Fibroblast of skin of right biceps (primary cell): ENCODE measurements at regions not wholly inside any gene's neighbourhood (a gene's known extent, or its start where the extent isn't known, plus 50 kb on each side); places are given as distances from the start of the nearest gene placed in this dataset.
"Not testable (repeated sequence)": the region's sequence is repeated elsewhere in the genome, so short reads cannot be mapped to it uniquely, and the experiment has no call there.

Experiments used
- DNase-seq: peaks from one replicate; pipeline ENCODE4 v3.0.0-alpha.2; 2013

DNA sequence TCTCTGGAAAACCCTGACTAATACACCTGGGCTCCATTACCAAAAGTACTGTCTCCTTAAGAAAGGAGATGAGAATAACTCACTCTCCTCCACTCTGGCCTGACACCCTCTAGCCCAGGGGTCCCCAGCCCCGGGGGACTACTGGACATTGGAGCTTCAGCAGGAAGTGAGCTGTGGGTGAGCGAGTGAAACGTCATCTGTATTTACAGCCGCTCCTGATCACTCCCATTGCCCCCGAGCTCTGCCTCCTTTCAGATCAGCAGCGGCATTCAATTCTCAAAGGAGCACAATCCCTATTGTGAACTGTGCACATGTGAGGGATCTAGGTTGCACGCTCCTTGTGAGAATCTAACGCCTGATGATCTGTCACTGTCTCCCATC lies 126.3 kb upstream of the TNRC6C start:
- no peak for DNase-seq

DNA sequence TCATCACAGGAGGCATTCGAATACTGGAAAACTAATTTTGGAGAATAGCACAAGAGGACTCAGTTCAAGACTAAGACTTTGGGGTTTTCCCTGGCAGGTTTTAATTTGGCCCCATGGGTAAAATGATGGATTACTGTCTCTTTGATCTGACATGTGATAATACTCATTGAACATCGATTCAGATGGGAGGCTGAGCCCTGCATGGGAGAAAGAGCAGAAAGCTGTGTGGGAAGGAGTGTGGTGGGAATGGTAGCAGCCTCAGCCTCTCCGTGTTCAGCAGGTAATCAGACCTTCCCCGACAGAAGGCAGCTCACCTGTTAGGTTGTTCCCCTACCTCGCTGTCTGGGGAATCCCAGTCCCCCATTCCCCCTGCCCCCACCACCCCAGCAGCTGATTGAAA lies 124.7 kb upstream of the TNRC6C start:
- no peak for DNase-seq

DNA sequence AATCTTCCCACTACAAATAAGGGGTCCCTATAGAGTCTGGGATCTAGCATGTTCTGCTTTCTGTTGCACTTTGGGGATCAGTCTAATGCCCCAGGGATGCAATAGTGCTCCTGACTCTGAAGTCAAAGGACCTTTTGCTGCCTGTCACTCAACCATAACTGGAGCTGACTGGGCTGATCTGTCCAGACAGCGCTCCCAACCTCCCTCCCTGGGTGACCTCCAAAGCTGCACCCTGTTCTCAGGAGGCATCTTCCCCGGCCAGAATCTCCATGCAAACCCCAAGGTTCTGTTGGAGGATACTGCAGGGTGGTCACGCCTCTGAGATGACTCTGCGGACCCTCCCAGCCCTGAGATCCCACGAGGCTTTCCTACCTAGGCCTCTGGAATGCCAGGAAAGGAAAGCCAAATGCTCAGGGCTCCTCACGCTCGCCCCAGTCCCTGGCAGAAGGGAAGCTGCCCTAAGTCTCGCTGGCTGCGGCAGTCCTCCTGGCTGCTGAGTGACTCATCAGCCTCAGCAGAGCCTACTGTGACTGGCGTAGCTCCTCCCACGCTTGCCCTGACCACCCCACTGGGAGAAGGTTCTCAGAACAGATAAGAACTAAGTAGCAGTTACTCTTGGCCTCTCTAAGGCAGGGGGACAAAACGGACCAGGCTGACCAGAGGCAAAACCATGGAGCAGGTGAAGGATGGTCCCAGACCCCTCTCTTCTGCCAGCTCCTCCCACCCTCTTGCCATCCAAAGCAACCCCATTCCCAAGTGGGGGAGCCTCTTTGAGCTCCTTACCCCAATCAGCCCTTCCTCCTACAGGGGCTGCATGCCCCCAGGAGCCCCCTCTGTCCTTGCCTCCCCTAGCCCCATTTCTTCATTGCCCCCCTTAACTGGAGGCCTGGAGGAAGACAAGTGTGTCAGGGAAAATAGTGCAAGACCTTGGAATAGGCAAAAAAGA lies 124.1 kb upstream of the TNRC6C start:
- DNase-seq = peak; percentile 83

DNA sequence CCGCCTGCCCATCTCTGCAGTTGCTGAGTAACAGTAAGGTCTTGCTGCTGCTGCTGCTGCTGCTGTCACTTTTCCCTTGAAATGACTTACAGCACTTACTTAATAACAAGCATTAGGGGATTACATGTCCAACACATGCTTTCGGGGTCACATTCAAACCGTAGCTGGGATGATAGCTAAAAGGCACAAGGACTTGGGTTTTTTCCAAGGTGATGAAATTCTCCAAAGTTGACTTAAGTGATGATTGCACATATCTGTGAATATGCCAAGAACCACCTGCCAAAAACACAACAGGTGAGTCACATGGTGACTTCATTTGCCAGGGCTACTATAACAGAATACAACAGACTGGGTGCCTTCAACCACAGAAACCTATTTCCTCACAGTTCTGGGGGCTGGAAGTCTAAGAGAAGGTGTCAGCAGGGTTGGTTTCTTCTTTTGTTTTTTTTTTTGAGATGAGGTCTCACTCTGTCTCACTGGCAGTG lies 121.9 kb upstream of the TNRC6C start:
- DNase-seq = peak; percentile 65

- not testable (repeated sequence) for DNase-seq
Observed at GRCh38 chr17:77837072-77837471, 121.4 kb upstream of the TNRC6C start.

- no peak for DNase-seq
Observed at GRCh38 chr17:77837917-77838316, 120.6 kb upstream of the TNRC6C start.

DNA sequence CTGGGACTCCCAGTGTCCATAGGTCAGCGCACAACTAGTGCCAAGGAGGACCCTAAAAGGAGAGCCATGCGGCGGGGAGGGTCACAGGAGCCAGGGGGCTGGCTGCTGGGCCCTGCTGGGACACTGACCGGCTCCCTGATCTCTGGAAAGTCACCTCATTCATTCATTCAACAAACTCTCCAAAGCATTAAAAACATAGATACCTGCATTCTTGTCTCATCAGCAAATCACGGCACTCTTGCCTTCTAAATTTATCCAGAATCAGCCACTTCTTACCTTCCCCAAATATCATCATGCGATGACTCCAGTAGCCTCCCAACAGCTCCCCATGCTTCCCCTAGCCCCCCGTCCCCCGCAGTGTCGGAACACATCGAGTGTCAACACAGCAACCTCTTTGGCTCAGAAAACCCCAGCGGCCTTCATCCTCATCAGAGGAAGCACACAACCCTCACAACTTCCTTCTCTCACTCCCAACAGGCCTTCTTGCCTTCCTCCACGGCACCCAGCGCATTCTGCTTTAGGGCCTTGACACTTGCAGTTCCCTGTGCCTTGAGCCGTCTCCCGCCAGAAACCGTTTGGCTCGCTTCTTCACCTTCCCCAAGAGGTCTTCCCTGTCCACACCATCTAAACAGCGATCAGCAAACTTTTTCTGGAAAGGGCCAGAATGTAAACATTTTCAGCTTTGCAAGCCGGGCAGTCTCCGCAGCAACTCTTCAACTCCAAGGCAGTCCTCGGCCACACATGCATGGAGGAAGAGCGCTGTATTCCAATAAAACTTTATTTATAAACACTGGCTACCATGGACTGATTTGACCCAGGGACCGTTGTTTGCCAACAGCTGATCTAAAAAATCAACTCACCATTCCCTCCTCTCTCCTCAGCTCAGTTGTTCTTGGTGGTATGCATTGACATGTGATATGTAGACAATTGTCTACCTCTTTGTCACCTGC lies 119.5 kb upstream of the TNRC6C start:
- no peak for DNase-seq

DNA sequence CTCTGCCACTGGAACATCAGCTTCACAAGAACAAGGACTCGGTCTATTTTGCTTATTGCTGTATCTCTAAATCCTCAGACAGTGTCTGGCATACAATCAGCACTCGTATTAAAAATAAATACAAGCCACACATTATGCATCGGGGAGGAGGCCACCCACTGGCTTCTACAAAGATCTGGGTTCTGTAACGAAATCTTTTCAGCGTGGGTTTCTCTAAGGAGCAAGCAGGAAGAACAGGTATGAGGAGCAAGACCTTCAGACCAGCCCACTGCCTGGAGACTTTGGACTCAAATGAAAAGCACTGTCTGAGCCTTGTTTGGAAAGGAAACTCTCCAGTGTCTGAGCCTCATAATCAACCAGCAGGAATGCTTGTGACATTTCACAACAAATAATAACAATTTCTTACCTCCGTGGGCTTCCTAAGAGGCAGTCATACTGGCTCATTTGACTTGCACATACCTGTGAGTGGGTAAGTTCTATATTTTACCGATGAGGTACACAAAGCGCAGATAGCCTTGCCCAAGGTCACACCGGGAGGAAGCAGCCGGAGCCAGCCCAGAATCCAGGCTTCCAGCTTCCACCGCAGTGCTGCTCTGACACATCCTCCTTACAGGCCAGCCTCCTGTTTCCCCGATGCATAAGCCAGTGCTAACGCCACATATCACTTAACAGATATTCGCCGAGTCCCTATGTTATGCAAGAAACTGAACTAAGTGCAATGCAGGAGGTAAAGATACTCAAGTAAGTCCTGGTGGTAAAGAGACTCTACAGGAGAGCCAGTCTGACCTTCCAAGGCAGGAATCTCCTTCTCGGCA lies 118.6 kb upstream of the TNRC6C start:
- no peak for DNase-seq

- DNase-seq = no peak
Observed at GRCh38 chr17:77840513-77841165, 117.9 kb upstream of the TNRC6C start.

GRCh38 chr17:77841742-77842527 lies 116.6 kb upstream of the TNRC6C start:
- DNase-seq = no peak

- peak; percentile 82 for DNase-seq
Observed at GRCh38 chr17:77842528-77843147, 115.9 kb upstream of the TNRC6C start.

DNA sequence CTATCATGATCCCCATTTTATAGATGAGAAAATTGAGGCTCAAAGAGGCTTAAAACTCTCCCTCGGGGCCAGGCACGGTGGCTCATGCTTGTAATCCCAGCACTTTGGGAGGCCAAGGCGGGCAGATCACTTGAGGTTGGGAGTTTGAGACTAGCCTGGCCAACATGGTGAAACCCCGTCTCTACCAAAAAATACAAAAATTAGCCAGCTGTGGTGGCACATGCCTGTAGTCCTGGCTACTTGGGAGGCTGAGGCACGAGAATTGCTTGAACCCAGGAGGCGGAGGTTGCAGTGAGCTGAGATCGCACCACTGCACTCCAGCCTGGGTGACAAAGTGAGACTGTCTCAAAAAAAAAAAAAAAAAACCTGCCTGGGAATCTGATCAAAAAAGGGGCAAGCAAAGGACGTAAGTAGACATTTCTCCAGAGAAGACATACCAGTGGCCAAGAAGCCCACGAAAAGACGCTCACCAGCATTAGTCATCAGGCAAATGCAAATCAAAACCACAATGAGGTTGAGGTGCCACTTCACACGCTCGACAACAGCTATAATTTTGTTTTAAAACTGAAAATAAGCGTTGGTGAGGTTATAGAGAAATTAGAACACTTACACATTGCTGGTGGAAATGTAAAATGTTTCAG lies 115.1 kb upstream of the TNRC6C start:
- DNase-seq = peak; percentile 87

DNA sequence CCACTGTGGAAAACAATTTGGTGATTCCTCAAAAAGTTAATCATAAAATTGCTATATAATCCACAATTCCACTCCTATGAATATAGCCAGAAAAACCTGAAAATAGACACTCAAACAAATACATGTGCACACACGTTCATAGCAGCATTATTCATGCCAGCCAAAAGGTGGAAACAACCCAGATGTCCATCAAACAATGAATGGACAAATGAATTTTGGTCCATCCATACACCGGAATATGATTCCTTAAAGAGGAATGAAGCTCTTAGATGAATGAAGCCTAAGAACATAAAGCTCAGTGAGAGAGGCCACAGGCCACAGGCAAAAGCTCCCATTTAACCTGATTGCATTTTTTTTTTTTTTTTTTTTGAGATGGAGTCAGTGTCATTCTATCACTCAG lies 114.6 kb upstream of the TNRC6C start:
- no peak for DNase-seq

DNA sequence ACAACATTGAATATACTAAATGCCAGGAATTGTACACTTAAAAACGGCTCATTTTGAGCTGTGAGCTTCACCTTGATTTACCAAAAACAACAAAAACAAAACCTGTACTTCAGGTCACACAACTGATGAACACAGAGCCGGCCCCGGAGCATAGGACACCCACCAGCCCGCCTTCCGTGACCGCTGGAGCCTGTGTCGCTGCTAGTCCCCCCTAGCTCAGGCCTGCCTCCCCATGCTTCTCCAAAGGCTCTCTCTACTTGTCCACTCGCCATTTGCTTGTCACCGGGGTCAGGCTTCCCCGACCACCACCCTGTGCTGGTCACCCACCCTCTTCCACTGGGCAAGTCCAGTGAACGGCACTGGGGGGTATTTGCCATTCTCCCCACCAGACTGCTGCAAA lies 113.8 kb upstream of the TNRC6C start:
- DNase-seq = no peak

DNA sequence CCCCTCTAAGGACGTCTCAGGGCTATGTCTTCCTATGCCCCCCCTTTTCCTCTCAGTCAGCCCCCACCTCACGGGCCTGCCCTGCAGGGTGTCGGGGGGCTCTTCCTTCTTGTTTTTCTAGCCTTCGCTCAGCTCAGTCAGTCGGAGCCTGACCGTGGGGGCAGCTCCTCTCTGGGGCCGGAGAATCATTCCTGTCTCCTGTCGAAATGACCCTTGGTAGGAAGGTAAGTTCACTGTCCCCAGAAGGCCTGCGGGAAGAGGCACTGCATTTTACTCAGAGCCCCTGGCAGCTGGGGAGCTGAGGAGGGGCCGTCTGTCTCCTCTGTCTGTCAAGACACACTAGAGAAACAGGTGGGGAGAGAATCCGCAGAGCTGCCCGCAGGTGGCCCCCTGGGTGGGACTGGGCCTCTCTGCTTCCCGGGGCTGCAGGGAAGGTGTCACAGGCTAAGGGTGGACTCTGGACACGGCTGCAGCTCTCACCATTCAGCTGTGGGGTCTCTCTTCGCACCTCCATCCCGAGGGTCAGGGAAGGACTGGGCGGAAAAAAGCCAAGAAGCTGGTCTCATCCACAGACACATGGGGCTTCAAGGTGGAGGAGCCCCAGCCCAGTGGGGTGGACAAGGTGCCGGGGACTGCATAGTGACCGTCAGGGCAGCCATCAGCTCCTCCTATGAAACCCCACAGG lies 112.8 kb upstream of the TNRC6C start:
- DNase-seq = no peak

GRCh38 chr17:77846531-77847085 lies 111.9 kb upstream of the TNRC6C start:
- DNase-seq = no peak

- no peak for DNase-seq
Observed at GRCh38 chr17:77847221-77848085, 111.0 kb upstream of the TNRC6C start.

DNA sequence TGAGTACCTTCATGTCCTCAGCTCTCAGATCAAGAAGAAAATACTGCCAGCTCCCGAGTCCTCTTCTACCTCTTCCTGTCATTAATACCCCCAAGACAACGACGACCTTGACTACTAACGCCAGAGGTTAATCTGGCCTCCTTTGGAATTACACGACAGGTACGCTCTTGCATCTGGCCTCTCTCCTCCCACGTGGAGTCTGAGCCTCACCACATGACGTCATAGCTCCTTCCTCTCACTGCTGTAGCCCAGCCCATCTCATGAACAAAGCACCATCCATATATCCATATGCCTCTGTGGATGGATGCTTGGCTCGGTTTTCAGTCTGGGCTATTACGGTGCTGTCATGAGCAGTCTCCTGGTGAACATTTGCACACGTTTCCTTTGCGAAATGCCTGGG lies 110.2 kb upstream of the TNRC6C start:
- DNase-seq = no peak
